GM13977 (cell line): ENCODE measurements at regions not wholly inside any gene's neighbourhood (a gene's known extent, or its start where the extent isn't known, plus 50 kb on each side); places are given as distances from the start of the nearest gene placed in this dataset.

Experiments used
- DNase-seq: peaks from one replicate; pipeline ENCODE4 v3.0.0; 2012; ENCODE audit warnings: low spot score
- CTCF ChIP-seq: IDR thresholded peaks from 2 replicates; pipeline ENCODE4 v1.5.1; 2012; ENCODE audit warnings: mild to moderate bottlenecking, control low read depth; ENCODE audit not compliant: insufficient read depth; ENCODE audit errors: extremely low read depth, missing control alignments
- in situ Hi-C: fragments of 300-500 bp; cut with MboI; formaldehyde crosslinking; loops from one replicate; pipeline ENCODE4 v1.12.0; 2022; ENCODE audit warnings: low sequenced_read_pairs, low pct_unique_long_range_greater_than_20kb, mixed read lengths, inconsistent platforms; ENCODE audit not compliant: unreplicated experiment

- no peak for DNase-seq
- no peak for TF ChIP-seq CTCF
- in situ Hi-C loops: no loop called here
Observed at GRCh38 chr22:46100401-46101105, 49.8 kb upstream of the PPARA start.
